OCI-LY3 (cell line): ENCODE measurements at regions not wholly inside any gene's neighbourhood (a gene's known extent, or its start where the extent isn't known, plus 50 kb on each side); places are given as distances from the start of the nearest gene placed in this dataset.

Source experiments
- CTCF ChIP-seq: fragments of 200-600, 300-600 bp; sonication (generic); IDR thresholded peaks from 2 replicates; pipeline ENCODE4 v1.5.1; 2014; ENCODE audit warnings: antibody characterized with exemption, low read length, low read depth
- EZH2phosphoT487 ChIP-seq: fragments of 200-600 bp; shearing (Covaris generic); IDR thresholded peaks from 2 replicates; pipeline ENCODE4 v1.6.1; 2018; ENCODE audit warnings: antibody characterized with exemption, mixed run types, low read depth

DNA sequence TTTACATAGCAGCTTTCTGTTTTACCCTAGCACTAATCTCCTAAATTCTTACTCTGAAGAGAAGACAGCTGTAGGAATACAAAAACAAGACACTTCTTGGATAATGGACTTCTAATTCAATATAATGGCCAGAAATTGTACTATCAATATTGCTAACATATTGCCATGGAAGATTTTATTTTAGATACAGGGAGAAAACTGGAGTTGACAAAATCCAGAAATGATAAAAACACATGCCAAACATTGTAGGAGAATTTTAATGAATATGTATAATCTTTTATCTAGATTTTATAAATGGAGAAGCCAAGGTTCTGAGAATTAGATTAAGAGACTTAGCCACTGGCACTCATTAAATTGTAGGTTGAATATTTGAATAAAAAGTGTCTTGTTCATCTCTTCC, 1838.8 kb upstream of the LRRTM1 start:
- no peak for TF ChIP-seq CTCF
- no peak for TF ChIP-seq EZH2phosphoT487
